ENCODE measurements at regions not wholly inside any gene's neighbourhood (a gene's known extent, or its start where the extent isn't known, plus 50 kb on each side); places are given as distances from the start of the nearest gene placed in this dataset.

DNA sequence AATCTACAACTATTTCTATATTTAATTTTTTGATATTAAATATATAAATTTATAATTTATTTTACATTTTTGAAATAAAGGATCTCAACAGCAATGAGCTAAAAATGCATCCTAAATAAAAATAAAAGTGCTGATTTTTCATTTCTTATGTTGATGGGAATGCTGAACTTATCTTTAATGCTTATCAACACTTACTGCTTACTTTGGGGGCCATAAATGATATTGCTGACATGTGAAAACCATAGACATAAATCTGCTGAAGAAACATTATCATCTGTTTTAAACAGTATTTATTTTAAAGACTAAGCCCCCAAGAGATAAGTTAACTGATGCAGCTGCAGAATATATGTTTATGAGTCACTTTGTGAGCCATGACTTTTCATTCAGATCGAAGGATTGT lies 594.1 kb upstream of the PKN2 start:
- TF ChIP-seq, protein P1, sequence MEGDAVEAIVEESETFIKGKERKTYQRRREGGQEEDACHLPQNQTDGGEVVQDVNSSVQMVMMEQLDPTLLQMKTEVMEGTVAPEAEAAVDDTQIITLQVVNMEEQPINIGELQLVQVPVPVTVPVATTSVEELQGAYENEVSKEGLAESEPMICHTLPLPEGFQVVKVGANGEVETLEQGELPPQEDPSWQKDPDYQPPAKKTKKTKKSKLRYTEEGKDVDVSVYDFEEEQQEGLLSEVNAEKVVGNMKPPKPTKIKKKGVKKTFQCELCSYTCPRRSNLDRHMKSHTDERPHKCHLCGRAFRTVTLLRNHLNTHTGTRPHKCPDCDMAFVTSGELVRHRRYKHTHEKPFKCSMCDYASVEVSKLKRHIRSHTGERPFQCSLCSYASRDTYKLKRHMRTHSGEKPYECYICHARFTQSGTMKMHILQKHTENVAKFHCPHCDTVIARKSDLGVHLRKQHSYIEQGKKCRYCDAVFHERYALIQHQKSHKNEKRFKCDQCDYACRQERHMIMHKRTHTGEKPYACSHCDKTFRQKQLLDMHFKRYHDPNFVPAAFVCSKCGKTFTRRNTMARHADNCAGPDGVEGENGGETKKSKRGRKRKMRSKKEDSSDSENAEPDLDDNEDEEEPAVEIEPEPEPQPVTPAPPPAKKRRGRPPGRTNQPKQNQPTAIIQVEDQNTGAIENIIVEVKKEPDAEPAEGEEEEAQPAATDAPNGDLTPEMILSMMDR (IDR thresholded peaks at IDR 0.05): no peak
- no peak for TF ChIP-seq POLR2A (IDR thresholded peaks at IDR 0.05)

Measured in testis (tissue), 2 donors.